ENCODE measurements at regions not wholly inside any gene's neighbourhood (a gene's known extent, or its start where the extent isn't known, plus 50 kb on each side); places are given as distances from the start of the nearest gene placed in this dataset.

GRCh38 chr12:84807249-84807648 lies 105.3 kb downstream of the SLC6A15 start:
- TF ChIP-seq CTCF (IDR thresholded peaks at IDR 0.05; ENCODE audit: low read depth, low read length, missing control alignments): no peak
- H3K4me3 ChIP-seq (ENCODE audit: low read depth, low read length): no peak overlapping the region
- no peak for DNase-seq (ENCODE audit: low read depth)

GRCh38 chr12:84805474-84805858 lies 107.1 kb downstream of the SLC6A15 start:
- TF ChIP-seq CTCF (IDR thresholded peaks at IDR 0.05; ENCODE audit: low read depth, low read length, missing control alignments): no peak
- no peak overlapping the region for H3K4me3 ChIP-seq (ENCODE audit: low read depth, low read length)
- no peak for DNase-seq (ENCODE audit: low read depth)

GRCh38 chr12:84804691-84805473 lies 107.7 kb downstream of the SLC6A15 start:
- DNase-seq (ENCODE audit: low read depth): no peak
- no peak overlapping the region for H3K4me3 ChIP-seq (ENCODE audit: low read depth, low read length)
- TF ChIP-seq CTCF (IDR thresholded peaks at IDR 0.05; ENCODE audit: low read depth, low read length, missing control alignments): no peak

- TF ChIP-seq CTCF (IDR thresholded peaks at IDR 0.05; ENCODE audit: low read depth, low read length, missing control alignments): no peak
- no peak overlapping the region for H3K4me3 ChIP-seq (ENCODE audit: low read depth, low read length)
- no peak for DNase-seq (ENCODE audit: low read depth)
These were observed 108.9 kb downstream of the SLC6A15 start for GRCh38 chr12:84803661-84804060.

GRCh38 chr12:84802161-84802560 lies 110.4 kb downstream of the SLC6A15 start:
- TF ChIP-seq CTCF (IDR thresholded peaks at IDR 0.05; ENCODE audit: low read depth, low read length, missing control alignments): no peak
- H3K4me3 ChIP-seq (ENCODE audit: low read depth, low read length): no peak overlapping the region
- no peak for DNase-seq (ENCODE audit: low read depth)

GRCh38 chr12:84793558-84794367 lies 118.8 kb downstream of the SLC6A15 start:
- TF ChIP-seq CTCF (IDR thresholded peaks at IDR 0.05; ENCODE audit: low read depth, low read length, missing control alignments): no peak
- H3K4me3 ChIP-seq (ENCODE audit: low read depth, low read length): no peak overlapping the region
- DNase-seq (ENCODE audit: low read depth): no peak
